IgD-negative memory B cell (primary cell): ENCODE measurements at regions not wholly inside any gene's neighbourhood (a gene's known extent, or its start where the extent isn't known, plus 50 kb on each side); places are given as distances from the start of the nearest gene placed in this dataset.

Experiments
- H3K27ac Mint-ChIP-seq, 3 donors: one replicate each; pipeline ENCODE4 v1.8.0; 2020 to 2022; ENCODE audit warnings: mild to moderate bottlenecking in 3 of 3, mixed read lengths in 3 of 3, moderate library complexity in 1 of 3
- H3K27me3 Mint-ChIP-seq: one replicate; pipeline ENCODE4 v1.8.0; 2021; ENCODE audit warnings: mixed read lengths
- H3K36me3 Mint-ChIP-seq: one replicate; pipeline ENCODE4 v1.8.0; 2020; ENCODE audit warnings: mild to moderate bottlenecking, mixed read lengths
- H3K4me1 Mint-ChIP-seq, 3 donors: one replicate each; pipeline ENCODE4 v1.8.0; 2020 to 2022; ENCODE audit warnings: mixed read lengths in 3 of 3, mild to moderate bottlenecking in 1 of 3
- H3K4me3 Mint-ChIP-seq, 4 donors: one replicate each; pipeline ENCODE4 v1.8.0; 2020 to 2022; ENCODE audit warnings: mild to moderate bottlenecking in 4 of 4, mixed read lengths in 4 of 4, moderate library complexity in 3 of 4
- H3K9me3 Mint-ChIP-seq, 3 donors: one replicate each; pipeline ENCODE4 v1.8.0; 2020 to 2021; ENCODE audit warnings: mixed read lengths in 3 of 3, mild to moderate bottlenecking in 1 of 3

- H3K4me1 Mint-ChIP-seq: no peaks in the 10 kb centered on the region
Observed at GRCh38 chr10:4595719-4596319, 230.2 kb upstream of the AKR1E2 start.

GRCh38 chr10:4590807-4591206, 235.2 kb upstream of the AKR1E2 start:
- H3K36me3 Mint-ChIP-seq: no peaks in the 10 kb centered on the region
- H3K9me3 Mint-ChIP-seq: no peaks in the 10 kb centered on the region
- H3K27me3 Mint-ChIP-seq: peaks cover 2% of the 10 kb centered on the region
- no peaks in the 10 kb centered on the region for H3K4me1 Mint-ChIP-seq
- no peak overlapping the region for H3K4me3 Mint-ChIP-seq
- H3K27ac Mint-ChIP-seq: no peak overlapping the region

More at GRCh38 chr10:4595719-4596319, 230.2 kb upstream of the AKR1E2 start:
- Mint-ChIP-seq H3K27me3 (peaks cover 2% of the 10 kb centered on the region), H3K36me3 (no peaks in the 10 kb centered on the region), H3K27ac (no peak overlapping the region), H3K4me3 (no peak overlapping the region), H3K9me3 (no peaks in the 10 kb centered on the region)

GRCh38 chr10:4588824-4589223, 237.2 kb upstream of the AKR1E2 start:
- Mint-ChIP-seq H3K36me3 (no peaks in the 10 kb centered on the region), H3K9me3 (no peaks in the 10 kb centered on the region), H3K4me3 (no peak overlapping the region), H3K27me3 (no peaks in the 10 kb centered on the region), H3K4me1 (no peaks in the 10 kb centered on the region), H3K27ac (no peak overlapping the region)

GRCh38 chr10:4587466-4587865, 238.5 kb upstream of the AKR1E2 start:
- no peak overlapping the region for H3K4me3 Mint-ChIP-seq
- no peaks in the 10 kb centered on the region for H3K27me3 Mint-ChIP-seq
- H3K4me1 Mint-ChIP-seq: no peaks in the 10 kb centered on the region
- no peak overlapping the region for H3K27ac Mint-ChIP-seq
- no peaks in the 10 kb centered on the region for H3K9me3 Mint-ChIP-seq
- peaks cover 3% of the 10 kb centered on the region for H3K36me3 Mint-ChIP-seq

GRCh38 chr10:4586776-4587175, 239.2 kb upstream of the AKR1E2 start:
- H3K9me3 Mint-ChIP-seq: no peaks in the 10 kb centered on the region
- H3K36me3 Mint-ChIP-seq: peaks cover 3% of the 10 kb centered on the region
- H3K4me1 Mint-ChIP-seq: no peaks in the 10 kb centered on the region
- H3K4me3 Mint-ChIP-seq: no peak overlapping the region
- no peak overlapping the region for H3K27ac Mint-ChIP-seq
- H3K27me3 Mint-ChIP-seq: no peaks in the 10 kb centered on the region

- peak overlapping the region in 1 of 4 donors; percentile 9 for H3K4me3 Mint-ChIP-seq
- no peaks in the 10 kb centered on the region for H3K9me3 Mint-ChIP-seq
Observed at GRCh38 chr10:4581929-4582328, 244.1 kb upstream of the AKR1E2 start.

GRCh38 chr10:4579844-4580243, 246.2 kb upstream of the AKR1E2 start:
- Mint-ChIP-seq H3K27ac (no peak overlapping the region), H3K36me3 (peaks cover 3% of the 10 kb centered on the region), H3K4me3 (no peak overlapping the region), H3K4me1 (no peaks in the 10 kb centered on the region), H3K9me3 (no peaks in the 10 kb centered on the region), H3K27me3 (no peaks in the 10 kb centered on the region)

More at GRCh38 chr10:4581929-4582328, 244.1 kb upstream of the AKR1E2 start:
- no peak overlapping the region for H3K27ac Mint-ChIP-seq
- peaks cover 3% of the 10 kb centered on the region for H3K36me3 Mint-ChIP-seq
- H3K4me1 Mint-ChIP-seq: no peaks in the 10 kb centered on the region
- H3K27me3 Mint-ChIP-seq: no peaks in the 10 kb centered on the region

GRCh38 chr10:4576206-4576605, 249.8 kb upstream of the AKR1E2 start:
- Mint-ChIP-seq H3K36me3 (no peaks in the 10 kb centered on the region), H3K27ac (no peak overlapping the region), H3K4me1 (no peaks in the 10 kb centered on the region), H3K9me3 (no peaks in the 10 kb centered on the region), H3K4me3 (no peak overlapping the region), H3K27me3 (peaks cover 2% of the 10 kb centered on the region)

- H3K27me3 Mint-ChIP-seq: peaks cover 7% of the 10 kb centered on the region
- no peak overlapping the region for H3K4me3 Mint-ChIP-seq
- no peaks in the 10 kb centered on the region for H3K36me3 Mint-ChIP-seq
- no peaks in the 10 kb centered on the region for H3K9me3 Mint-ChIP-seq
- no peak overlapping the region for H3K27ac Mint-ChIP-seq
- no peaks in the 10 kb centered on the region for H3K4me1 Mint-ChIP-seq
Observed at GRCh38 chr10:4569151-4569550, 256.9 kb upstream of the AKR1E2 start.

GRCh38 chr10:4568731-4569130, 257.3 kb upstream of the AKR1E2 start:
- H3K27ac Mint-ChIP-seq: no peak overlapping the region
- H3K36me3 Mint-ChIP-seq: no peaks in the 10 kb centered on the region
- no peaks in the 10 kb centered on the region for H3K9me3 Mint-ChIP-seq
- no peaks in the 10 kb centered on the region for H3K4me1 Mint-ChIP-seq
- H3K4me3 Mint-ChIP-seq: no peak overlapping the region
- H3K27me3 Mint-ChIP-seq: peaks cover 8% of the 10 kb centered on the region

- Mint-ChIP-seq H3K4me3 (no peak overlapping the region), H3K4me1 (peaks cover 0 to under 1% (median 0%) of the 10 kb centered on the region in 3 donors), H3K9me3 (no peaks in the 10 kb centered on the region), H3K36me3 (no peaks in the 10 kb centered on the region), H3K27ac (no peak overlapping the region), H3K27me3 (peaks cover 10% of the 10 kb centered on the region)
Observed at GRCh38 chr10:4568086-4568485, 257.9 kb upstream of the AKR1E2 start.

GRCh38 chr10:4567637-4568036, 258.4 kb upstream of the AKR1E2 start:
- Mint-ChIP-seq H3K27me3 (peaks cover 10% of the 10 kb centered on the region), H3K4me3 (no peak overlapping the region), H3K27ac (no peak overlapping the region), H3K9me3 (no peaks in the 10 kb centered on the region), H3K36me3 (no peaks in the 10 kb centered on the region), H3K4me1 (peaks cover 0 to 2% (median 0%) of the 10 kb centered on the region in 3 donors)

GRCh38 chr10:4566011-4566410, 260.0 kb upstream of the AKR1E2 start:
- Mint-ChIP-seq H3K4me1 (peaks cover 0 to 2% (median 0%) of the 10 kb centered on the region in 3 donors), H3K36me3 (peaks cover 1% of the 10 kb centered on the region), H3K9me3 (no peaks in the 10 kb centered on the region), H3K27ac (no peak overlapping the region), H3K4me3 (no peak overlapping the region), H3K27me3 (peaks cover 9% of the 10 kb centered on the region)

GRCh38 chr10:4561296-4561695, 264.7 kb upstream of the AKR1E2 start:
- peaks cover 2 to 3% (median 2%) of the 10 kb centered on the region in 3 donors for H3K9me3 Mint-ChIP-seq
- peaks cover 1% of the 10 kb centered on the region for H3K36me3 Mint-ChIP-seq
- no peak overlapping the region for H3K27ac Mint-ChIP-seq
- H3K27me3 Mint-ChIP-seq: peaks cover 5% of the 10 kb centered on the region
- no peak overlapping the region for H3K4me3 Mint-ChIP-seq
- peaks cover 0 to 2% (median 0%) of the 10 kb centered on the region in 3 donors for H3K4me1 Mint-ChIP-seq

GRCh38 chr10:4557469-4557868, 268.5 kb upstream of the AKR1E2 start:
- Mint-ChIP-seq H3K27me3 (peaks cover 3% of the 10 kb centered on the region), H3K36me3 (peaks cover 1% of the 10 kb centered on the region), H3K27ac (no peak overlapping the region), H3K4me1 (no peaks in the 10 kb centered on the region), H3K4me3 (no peak overlapping the region), H3K9me3 (peaks cover 2 to 3% (median 2%) of the 10 kb centered on the region in 3 donors)

- no peak overlapping the region for H3K4me3 Mint-ChIP-seq
- H3K4me1 Mint-ChIP-seq: no peaks in the 10 kb centered on the region
- H3K36me3 Mint-ChIP-seq: no peaks in the 10 kb centered on the region
- H3K9me3 Mint-ChIP-seq: peaks cover 2 to 3% (median 2%) of the 10 kb centered on the region in 3 donors
- no peak overlapping the region for H3K27ac Mint-ChIP-seq
- H3K27me3 Mint-ChIP-seq: peaks cover 2% of the 10 kb centered on the region
Observed at GRCh38 chr10:4556527-4556926, 269.5 kb upstream of the AKR1E2 start.
